NCI-H2107 treated with DMSO at 0.1 percent for 48 hours (cell line): ENCODE measurements at regions not wholly inside any gene's neighbourhood (a gene's known extent, or its start where the extent isn't known, plus 50 kb on each side); places are given as distances from the start of the nearest gene placed in this dataset.

Experiments
- DNase-seq: peaks from one replicate; lab custom pipeline; 2025; ENCODE audit not compliant: unreplicated experiment; lab: John Stamatoyannopoulos, UW

GRCh38 chr2:64362562-64363026 lies 91.4 kb upstream of the LGALSL start:
- no peak for DNase-seq

- DNase-seq: no peak
Observed at GRCh38 chr2:64363140-64363539, 90.8 kb upstream of the LGALSL start.

GRCh38 chr2:64363848-64364247 lies 90.1 kb upstream of the LGALSL start:
- DNase-seq: no peak

- no peak for DNase-seq
Observed at GRCh38 chr2:64367444-64368232, 86.3 kb upstream of the LGALSL start.

- no peak for DNase-seq
Observed at GRCh38 chr2:64369706-64370105, 84.3 kb upstream of the LGALSL start.

GRCh38 chr2:64371727-64372126 lies 82.2 kb upstream of the LGALSL start:
- DNase-seq: no peak

- DNase-seq: no peak
Observed at GRCh38 chr2:64374686-64375085, 79.3 kb upstream of the LGALSL start.

GRCh38 chr2:64376926-64377325 lies 77.0 kb upstream of the LGALSL start:
- no peak for DNase-seq

GRCh38 chr2:64379186-64379585 lies 74.8 kb upstream of the LGALSL start:
- no peak for DNase-seq

- DNase-seq: no peak
Observed at GRCh38 chr2:64380853-64381527, 73.0 kb upstream of the LGALSL start.

GRCh38 chr2:64383016-64383591 lies 70.9 kb upstream of the LGALSL start:
- DNase-seq: no peak

GRCh38 chr2:64383881-64384280 lies 70.1 kb upstream of the LGALSL start:
- no peak for DNase-seq

GRCh38 chr2:64386676-64387075 lies 67.3 kb upstream of the LGALSL start:
- no peak for DNase-seq

- DNase-seq: no peak
Observed at GRCh38 chr2:64390586-64390985, 63.4 kb upstream of the LGALSL start.

- no peak for DNase-seq
Observed at GRCh38 chr2:64391424-64391823, 62.5 kb upstream of the LGALSL start.

- no peak for DNase-seq
Observed at GRCh38 chr2:64391940-64392339, 62.0 kb upstream of the LGALSL start.

- DNase-seq: no peak
Observed at GRCh38 chr2:64392529-64392928, 61.4 kb upstream of the LGALSL start.

GRCh38 chr2:64393383-64394010 lies 60.5 kb upstream of the LGALSL start:
- DNase-seq: no peak

- DNase-seq: no peak
Observed at GRCh38 chr2:64394153-64394552, 59.8 kb upstream of the LGALSL start.

GRCh38 chr2:64396001-64396400 lies 58.0 kb upstream of the LGALSL start:
- no peak for DNase-seq

- DNase-seq: no peak
Observed at GRCh38 chr2:64396551-64396950, 57.4 kb upstream of the LGALSL start.
